DLD1 (cell line): ENCODE measurements at regions not wholly inside any gene's neighbourhood (a gene's known extent, or its start where the extent isn't known, plus 50 kb on each side); places are given as distances from the start of the nearest gene placed in this dataset.

Source experiments
- in situ Hi-C: cut with HindIII; loops from 2 replicates; pipeline ENCODE4 v1.10.0; 2017; ENCODE audit warnings: low sequenced_read_pairs

- in situ Hi-C loops: loop anchor here (10.0 kb wide), 1 partner anchor 69 kb away; no protein-coding TSS in a partner anchor
These were observed 50.9 kb upstream of the ANKRD10 start for GRCh38 chr13:110965755-110966134.

- in situ Hi-C loops: loop anchor here (10.0 kb wide), 1 partner anchor 70 kb away; no protein-coding TSS in a partner anchor
These were observed 50.3 kb upstream of the ANKRD10 start for GRCh38 chr13:110965038-110965754.
